B cell (primary cell): ENCODE measurements at regions not wholly inside any gene's neighbourhood (a gene's known extent, or its start where the extent isn't known, plus 50 kb on each side); places are given as distances from the start of the nearest gene placed in this dataset.

Source experiments
- ATAC-seq: fragments of 200-7000 bp; cut with Tn5 transposase; one replicate; pipeline ENCODE4 v1.10.0; 2021; ENCODE audit warnings: low read depth, mild to moderate bottlenecking, moderate number of reproducible peaks, moderate library complexity
- CTCF ChIA-PET: fragments of 350-600 bp; sonication (Branson Sonifier 250); formaldehyde crosslinking; loops from one replicate; lab custom pipeline; 2021; ENCODE audit warnings: antibody characterized with exemption, inconsistent platforms; lab: Charles Lee
- POLR2A ChIA-PET: fragments of 350-600 bp; sonication (Branson Sonifier 250); formaldehyde crosslinking; loops from one replicate; lab custom pipeline; 2021; ENCODE audit warnings: antibody characterized with exemption; lab: Charles Lee
- DNase-seq: peaks from one replicate; pipeline ENCODE4 v3.0.0; 2013
- H2AFZ ChIP-seq: 2 replicates; pipeline ENCODE4 v1.6.1; 2012; ENCODE audit warnings: mild to moderate bottlenecking, low read depth, low read length; ENCODE audit not compliant: insufficient read depth, poor library complexity, severe bottlenecking
- H3K27ac ChIP-seq, 2 donors: 1 replicate in 1 of 2; 2 replicates in 1 of 2; pipeline ENCODE4 v1.5.1; 2012 to 2013; ENCODE audit warnings: low read length in 2 of 2, mild to moderate bottlenecking in 2 of 2, moderate library complexity in 1 of 2
- H3K27me3 ChIP-seq, 4 experiments: fragments of 200-600 bp in 1 of 4; sonication (generic) in 1 of 4; replicated peaks in 1 of 4; 1 replicate in 2 of 4; 2 replicates in 2 of 4; pipeline versions ENCODE4 v1.6.1 to v1.7.0; 2013 to 2016; ENCODE audit warnings: low read length in 3 of 4, mild to moderate bottlenecking in 2 of 4, mixed read lengths in 1 of 4, moderate library complexity in 1 of 4; ENCODE audit not compliant: insufficient read depth in 4 of 4, control insufficient read depth in 3 of 4; ENCODE audit errors: control extremely low read depth in 1 of 4
- H3K36me3 ChIP-seq, 2 experiments: replicated peaks in 1 of 2; 1 replicate in 1 of 2; 2 replicates in 1 of 2; pipeline versions ENCODE4 v1.6.1 to v1.7.1; 2013; ENCODE audit warnings: low read length in 1 of 2; ENCODE audit not compliant: insufficient read depth in 2 of 2, control insufficient read depth in 1 of 2; ENCODE audit errors: control extremely low read depth in 1 of 2, extremely low read depth in 1 of 2
- H3K4me1 ChIP-seq, 2 donors: fragments of 200-600 bp in 1 of 2; sonication (generic) in 1 of 2; 1 replicate in 1 of 2; 2 replicates in 1 of 2; pipeline versions ENCODE4 v1.5.1 to v1.6.1; 2013 to 2017; ENCODE audit warnings: low read length in 2 of 2; ENCODE audit not compliant: control insufficient read depth in 2 of 2, insufficient read depth in 2 of 2
- H3K4me2 ChIP-seq: replicated peaks from 2 replicates; pipeline ENCODE3; 2012; ENCODE audit warnings: mild to moderate bottlenecking, low read depth, low read length; ENCODE audit not compliant: poor library complexity, severe bottlenecking
- H3K4me3 ChIP-seq, 5 experiments: fragments of 200-600 bp in 1 of 5; sonication (generic) in 1 of 5; 1 replicate in 3 of 5; 2 replicates in 2 of 5; pipeline versions ENCODE4 v1.5.1 to v1.7.0; 2011 to 2016; ENCODE audit warnings: low read length in 4 of 5, mild to moderate bottlenecking in 4 of 5, low read depth in 2 of 5, control low read depth in 1 of 5, moderate library complexity in 1 of 5; ENCODE audit not compliant: insufficient read depth in 1 of 5; ENCODE audit errors: control extremely low read depth in 1 of 5, extremely low read depth in 1 of 5
- H3K79me2 ChIP-seq: fragments of 200-600 bp; sonication (generic); one replicate; pipeline ENCODE4 v1.6.0; 2016; ENCODE audit warnings: low read length; ENCODE audit not compliant: control insufficient read depth, insufficient read depth
- H3K9ac ChIP-seq: fragments of 200-600 bp; sonication (generic); 2 replicates; pipeline ENCODE4 v1.6.1; 2017; ENCODE audit warnings: mild to moderate bottlenecking, low read length, moderate library complexity
- H3K9me3 ChIP-seq, 3 donors: one replicate each; pipeline versions ENCODE4 v1.6.1 to v1.7.1; 2013; ENCODE audit warnings: low read length in 2 of 3; ENCODE audit not compliant: control insufficient read depth in 2 of 3, insufficient read depth in 1 of 3; ENCODE audit errors: control extremely low read depth in 1 of 3
- H4K20me1 ChIP-seq: 2 replicates; pipeline ENCODE4 v1.6.0; 2012; ENCODE audit warnings: mild to moderate bottlenecking, low read length; ENCODE audit not compliant: insufficient read depth, control insufficient read depth, poor library complexity, severe bottlenecking
- H3K27ac Mint-ChIP-seq: one replicate; pipeline ENCODE4 v1.8.0; 2021; ENCODE audit warnings: mixed read lengths
- H3K27me3 Mint-ChIP-seq: one replicate; pipeline ENCODE4 v1.8.0; 2021; ENCODE audit warnings: mixed read lengths
- H3K4me1 Mint-ChIP-seq: one replicate; pipeline ENCODE4 v1.8.0; 2021; ENCODE audit warnings: mixed read lengths
- H3K4me3 Mint-ChIP-seq: one replicate; pipeline ENCODE4 v1.8.0; 2021; ENCODE audit warnings: mixed read lengths
- H3K9me3 Mint-ChIP-seq: one replicate; pipeline ENCODE4 v1.8.0; 2022; ENCODE audit warnings: mixed read lengths; ENCODE audit not compliant: insufficient read depth
- EZH2 ChIP-seq: IDR thresholded peaks from 2 replicates; pipeline ENCODE4 v1.6.1; 2012; ENCODE audit warnings: borderline replicate concordance, low read depth, mild to moderate bottlenecking, moderate library complexity, low read length; ENCODE audit not compliant: insufficient read depth, poor library complexity, severe bottlenecking
- WGBS: methylation state at CpG from one replicate; pipeline ENCODE4 v1.1.5; 2013; ENCODE audit warnings: missing lambda C conversion rate; ENCODE audit not compliant: insufficient coverage; 5-methylcytosine and 5-hydroxymethylcytosine counted together
- intact Hi-C: fragments of 100-400 bp; cut with micrococcal nuclease; formaldehyde crosslinking; loops from one replicate; pipeline ENCODE4 v1.10.0; 2022
- TF ChIP-seq, protein P1 (sequence below): fragments of 200-600 bp; IDR thresholded peaks from one replicate; pipeline ENCODE4 v1.8.0; 2022; ENCODE audit warnings: antibody characterized with exemption, mild to moderate bottlenecking

DNA sequence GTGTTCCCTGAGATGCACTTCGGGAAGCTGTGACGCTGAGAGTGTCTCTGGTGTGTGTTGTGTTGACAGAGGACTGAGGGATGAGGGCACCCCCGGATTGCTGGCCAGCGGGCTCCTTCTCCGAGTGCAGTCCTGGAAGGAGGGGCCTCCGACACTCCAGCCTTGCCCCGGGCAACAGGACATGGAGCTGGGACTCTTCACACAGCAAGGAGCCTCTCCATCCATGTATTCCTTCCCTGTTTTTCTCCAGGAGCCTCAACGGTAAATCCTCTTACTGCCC is 61.3 kb downstream of the SOX1 start:
- TF ChIP-seq, protein P1, sequence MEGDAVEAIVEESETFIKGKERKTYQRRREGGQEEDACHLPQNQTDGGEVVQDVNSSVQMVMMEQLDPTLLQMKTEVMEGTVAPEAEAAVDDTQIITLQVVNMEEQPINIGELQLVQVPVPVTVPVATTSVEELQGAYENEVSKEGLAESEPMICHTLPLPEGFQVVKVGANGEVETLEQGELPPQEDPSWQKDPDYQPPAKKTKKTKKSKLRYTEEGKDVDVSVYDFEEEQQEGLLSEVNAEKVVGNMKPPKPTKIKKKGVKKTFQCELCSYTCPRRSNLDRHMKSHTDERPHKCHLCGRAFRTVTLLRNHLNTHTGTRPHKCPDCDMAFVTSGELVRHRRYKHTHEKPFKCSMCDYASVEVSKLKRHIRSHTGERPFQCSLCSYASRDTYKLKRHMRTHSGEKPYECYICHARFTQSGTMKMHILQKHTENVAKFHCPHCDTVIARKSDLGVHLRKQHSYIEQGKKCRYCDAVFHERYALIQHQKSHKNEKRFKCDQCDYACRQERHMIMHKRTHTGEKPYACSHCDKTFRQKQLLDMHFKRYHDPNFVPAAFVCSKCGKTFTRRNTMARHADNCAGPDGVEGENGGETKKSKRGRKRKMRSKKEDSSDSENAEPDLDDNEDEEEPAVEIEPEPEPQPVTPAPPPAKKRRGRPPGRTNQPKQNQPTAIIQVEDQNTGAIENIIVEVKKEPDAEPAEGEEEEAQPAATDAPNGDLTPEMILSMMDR = no peak
- no peak for TF ChIP-seq EZH2
- Histone ChIP-seq H3K9ac (no peak overlapping the region), H3K4me3 (no peak overlapping the region), H2AFZ (no peak overlapping the region), H3K4me2 (no peak overlapping the region), H3K27ac (no peak overlapping the region), H3K27me3 (no peaks in the 10 kb centered on the region), H4K20me1 (no peaks in the 10 kb centered on the region), H3K9me3 (peaks cover 0 to 11% (median 0%) of the 10 kb centered on the region in 3 donors), H3K4me1 (no peaks in the 10 kb centered on the region), H3K36me3 (no peaks in the 10 kb centered on the region), H3K79me2 (no peaks in the 10 kb centered on the region)
- Mint-ChIP-seq H3K4me1 (no peaks in the 10 kb centered on the region), H3K4me3 (no peak overlapping the region), H3K9me3 (no peaks in the 10 kb centered on the region), H3K27ac (no peak overlapping the region), H3K27me3 (peaks cover 4% of the 10 kb centered on the region)
- ChIA-PET CTCF (no interaction called here), POLR2A (no interaction called here)
- intact Hi-C loops = no loop called here
- WGBS = 87% methylated on average over 7 of the region's 8 CpGs
- no peak for DNase-seq
- ATAC-seq = no peak

DNA sequence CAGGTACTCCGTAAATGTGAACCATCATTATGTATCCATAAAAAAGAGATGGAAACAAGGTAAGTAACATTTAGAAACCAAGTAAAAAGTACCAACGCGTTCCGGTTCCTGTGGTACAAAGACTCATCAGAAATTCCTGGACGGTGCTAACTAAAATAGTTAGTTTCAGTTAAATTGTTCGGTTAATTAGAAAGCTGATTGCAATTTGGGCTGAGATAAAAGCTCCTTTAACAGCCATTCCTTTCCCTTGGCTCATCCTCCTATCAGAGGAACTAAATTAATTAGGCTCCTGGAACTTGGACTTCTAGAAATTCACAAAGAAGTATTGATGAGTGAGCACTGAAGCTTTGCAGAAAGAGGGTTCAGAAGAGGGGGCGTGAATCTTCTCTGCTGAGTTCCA is 63.5 kb downstream of the SOX1 start:
- H3K9ac ChIP-seq = no peak overlapping the region
- no peaks in the 10 kb centered on the region for H4K20me1 ChIP-seq
- Mint-ChIP-seq H3K4me3 (no peak overlapping the region), H3K9me3 (no peaks in the 10 kb centered on the region), H3K27ac (no peak overlapping the region), H3K4me1 (no peaks in the 10 kb centered on the region), H3K27me3 (peaks cover 4% of the 10 kb centered on the region)
- H3K79me2 ChIP-seq = no peaks in the 10 kb centered on the region
- no peak for ATAC-seq
- H3K27ac ChIP-seq = no peak overlapping the region
- WGBS = 92% methylated on average over 1 of the region's 7 CpGs
- H3K36me3 ChIP-seq = no peaks in the 10 kb centered on the region
- H2AFZ ChIP-seq = no peak overlapping the region
- intact Hi-C loops = no loop called here
- no peaks in the 10 kb centered on the region for H3K4me1 ChIP-seq
- H3K9me3 ChIP-seq = peaks cover 0 to 11% (median 0%) of the 10 kb centered on the region in 3 donors
- no peak for TF ChIP-seq EZH2
- TF ChIP-seq, protein P1 = no peak
- POLR2A ChIA-PET = no interaction called here
- H3K27me3 ChIP-seq = no peaks in the 10 kb centered on the region
- DNase-seq = no peak
- CTCF ChIA-PET = no interaction called here
- H3K4me2 ChIP-seq = no peak overlapping the region
- no peak overlapping the region for H3K4me3 ChIP-seq
